Muscle layer of duodenum (tissue), 2 donors: ENCODE measurements at regions not wholly inside any gene's neighbourhood (a gene's known extent, or its start where the extent isn't known, plus 50 kb on each side); places are given as distances from the start of the nearest gene placed in this dataset.
A peak's percentile ranks its signal among the peaks of the same experiment; 100 is the strongest.

Source experiments
- H3K27ac ChIP-seq: one replicate; pipeline ENCODE4 v1.7.0; 2013; ENCODE audit warnings: mild to moderate bottlenecking, low read length
- H3K27me3 ChIP-seq: one replicate; pipeline ENCODE4 v1.7.0; 2013; ENCODE audit warnings: low read depth, mild to moderate bottlenecking, control low read depth, low read length
- H3K36me3 ChIP-seq, 2 donors: one replicate each; pipeline ENCODE4 v1.7.0; 2013; ENCODE audit warnings: low read length in 2 of 2, control low read depth in 1 of 2, mild to moderate bottlenecking in 1 of 2; ENCODE audit not compliant: insufficient read depth in 2 of 2, control insufficient read depth in 1 of 2
- H3K4me1 ChIP-seq, 2 donors: one replicate each; pipeline ENCODE4 v1.7.0; 2013; ENCODE audit warnings: low read length in 2 of 2, mild to moderate bottlenecking in 2 of 2, control low read depth in 1 of 2, moderate library complexity in 1 of 2; ENCODE audit not compliant: insufficient read depth in 2 of 2, control insufficient read depth in 1 of 2
- H3K4me3 ChIP-seq, 2 donors: one replicate each; pipeline ENCODE4 v1.7.0; 2013; ENCODE audit warnings: low read length in 2 of 2, low read depth in 1 of 2, mild to moderate bottlenecking in 1 of 2
- H3K9me3 ChIP-seq, 2 donors: one replicate each; pipeline ENCODE4 v1.7.0; 2013; ENCODE audit warnings: low read length in 2 of 2, control low read depth in 1 of 2, mild to moderate bottlenecking in 1 of 2; ENCODE audit not compliant: control insufficient read depth in 1 of 2
- donor health status: healthy.

GRCh38 chr2:134104754-134105153 lies 149.1 kb upstream of the MGAT5 start:
- H3K36me3 ChIP-seq: no peaks in the 10 kb centered on the region
- H3K9me3 ChIP-seq: no peaks in the 10 kb centered on the region
- H3K27me3 ChIP-seq: no peaks in the 10 kb centered on the region
- no peak overlapping the region for H3K27ac ChIP-seq
- H3K4me1 ChIP-seq: no peaks in the 10 kb centered on the region
- H3K4me3 ChIP-seq: no peak overlapping the region

GRCh38 chr2:134107402-134107801 lies 146.5 kb upstream of the MGAT5 start:
- Histone ChIP-seq H3K36me3 (no peaks in the 10 kb centered on the region), H3K9me3 (no peaks in the 10 kb centered on the region), H3K4me3 (no peak overlapping the region), H3K4me1 (no peaks in the 10 kb centered on the region), H3K27ac (no peak overlapping the region), H3K27me3 (no peaks in the 10 kb centered on the region)

GRCh38 chr2:134108113-134108512 lies 145.8 kb upstream of the MGAT5 start:
- Histone ChIP-seq H3K9me3 (no peaks in the 10 kb centered on the region), H3K4me3 (no peak overlapping the region), H3K27me3 (no peaks in the 10 kb centered on the region), H3K27ac (no peak overlapping the region), H3K36me3 (no peaks in the 10 kb centered on the region), H3K4me1 (no peaks in the 10 kb centered on the region)

GRCh38 chr2:134109246-134109645 lies 144.6 kb upstream of the MGAT5 start:
- Histone ChIP-seq H3K4me3 (no peak overlapping the region), H3K9me3 (no peaks in the 10 kb centered on the region), H3K36me3 (no peaks in the 10 kb centered on the region)

GRCh38 chr2:134109725-134110124 lies 144.1 kb upstream of the MGAT5 start:
- no peak overlapping the region for H3K4me3 ChIP-seq
- no peaks in the 10 kb centered on the region for H3K4me1 ChIP-seq
- no peaks in the 10 kb centered on the region for H3K36me3 ChIP-seq
- no peak overlapping the region for H3K27ac ChIP-seq
- H3K9me3 ChIP-seq: no peaks in the 10 kb centered on the region
- H3K27me3 ChIP-seq: no peaks in the 10 kb centered on the region

More at GRCh38 chr2:134109246-134109645, 144.6 kb upstream of the MGAT5 start:
- H3K27ac ChIP-seq: no peak overlapping the region
- no peaks in the 10 kb centered on the region for H3K4me1 ChIP-seq
- H3K27me3 ChIP-seq: no peaks in the 10 kb centered on the region

- Histone ChIP-seq H3K9me3 (no peaks in the 10 kb centered on the region), H3K4me3 (no peak overlapping the region), H3K4me1 (no peaks in the 10 kb centered on the region), H3K27me3 (no peaks in the 10 kb centered on the region), H3K27ac (no peak overlapping the region), H3K36me3 (no peaks in the 10 kb centered on the region)
These were observed 143.3 kb upstream of the MGAT5 start for GRCh38 chr2:134110532-134110931.

- Histone ChIP-seq H3K27ac (no peak overlapping the region), H3K27me3 (no peaks in the 10 kb centered on the region), H3K4me1 (peaks cover 8 to 25% of the 10 kb centered on the region in 2 donors), H3K4me3 (no peak overlapping the region), H3K36me3 (no peaks in the 10 kb centered on the region), H3K9me3 (no peaks in the 10 kb centered on the region)
These were observed 136.2 kb upstream of the MGAT5 start for GRCh38 chr2:134117676-134118075.

GRCh38 chr2:134118279-134119116 lies 135.4 kb upstream of the MGAT5 start:
- H3K4me3 ChIP-seq: peak overlapping the region in 1 of 2 donors; percentile 13
- H3K27me3 ChIP-seq: no peaks in the 10 kb centered on the region
- no peaks in the 10 kb centered on the region for H3K9me3 ChIP-seq
- no peaks in the 10 kb centered on the region for H3K36me3 ChIP-seq
- peaks cover 8 to 25% of the 10 kb centered on the region in 2 donors for H3K4me1 ChIP-seq
- peak overlapping the region; percentile 58 for H3K27ac ChIP-seq

- peak overlapping the region; percentile 58 for H3K27ac ChIP-seq
- H3K4me3 ChIP-seq: peak overlapping the region; percentile 73 to 94
- H3K4me1 ChIP-seq: peaks cover 10 to 32% of the 10 kb centered on the region in 2 donors
These were observed 134.7 kb upstream of the MGAT5 start for GRCh38 chr2:134119117-134119712.

GRCh38 chr2:134119713-134120405 lies 134.0 kb upstream of the MGAT5 start:
- Histone ChIP-seq H3K4me3 (peak overlapping the region; percentile 73 to 94), H3K27ac (no peak overlapping the region), H3K27me3 (no peaks in the 10 kb centered on the region), H3K36me3 (no peaks in the 10 kb centered on the region), H3K4me1 (peaks cover 15 to 35% of the 10 kb centered on the region in 2 donors), H3K9me3 (no peaks in the 10 kb centered on the region)

More at GRCh38 chr2:134119117-134119712, 134.7 kb upstream of the MGAT5 start:
- Histone ChIP-seq H3K27me3 (no peaks in the 10 kb centered on the region), H3K9me3 (no peaks in the 10 kb centered on the region), H3K36me3 (no peaks in the 10 kb centered on the region)

GRCh38 chr2:134120406-134120732 lies 133.5 kb upstream of the MGAT5 start:
- H3K36me3 ChIP-seq: no peaks in the 10 kb centered on the region

More at GRCh38 chr2:134120406-134120732, 133.5 kb upstream of the MGAT5 start:
- Histone ChIP-seq H3K27me3 (no peaks in the 10 kb centered on the region), H3K27ac (peak overlapping the region; percentile 52), H3K4me3 (peak overlapping the region; percentile 63 to 94), H3K9me3 (no peaks in the 10 kb centered on the region), H3K4me1 (peaks cover 15 to 35% of the 10 kb centered on the region in 2 donors)
